ENCODE measurements at regions not wholly inside any gene's neighbourhood (a gene's known extent, or its start where the extent isn't known, plus 50 kb on each side); places are given as distances from the start of the nearest gene placed in this dataset.

DNA sequence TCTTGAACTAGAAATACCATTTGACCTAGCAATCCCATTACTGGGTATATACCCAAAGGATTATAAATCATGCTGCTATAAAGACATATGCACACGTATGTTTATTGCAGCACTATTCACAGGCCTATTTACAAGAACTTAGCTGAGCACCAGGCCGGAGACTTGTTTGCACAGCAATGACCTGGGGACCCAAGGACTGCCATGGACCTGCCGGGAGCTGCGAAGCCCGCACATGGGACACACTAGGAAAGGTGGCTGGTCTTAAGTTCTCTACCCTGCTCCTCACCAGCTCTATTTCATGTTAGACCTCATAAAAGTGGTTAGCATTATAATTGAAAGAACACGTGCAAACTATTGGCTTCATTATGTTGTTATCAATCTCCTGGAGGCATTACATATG, 70.4 kb upstream of the CST7 start:
- Histone ChIP-seq H3K27me3 (ENCODE audit: control insufficient read depth, insufficient read depth, low read length) (no peaks in the 10 kb centered on the region; the same call in none of the 2 replicates), H3K36me3 (ENCODE audit: control insufficient read depth, insufficient read depth, low read length) (no peaks in the 10 kb centered on the region), H3K4me3 (ENCODE audit: low read depth, low read length) (no peak overlapping the region)
- DNase-seq (ENCODE audit: low read depth): no peak
- CTCF ChIA-PET: interaction anchor here (0.9 to 1.0 kb wide), 2 partner anchors 8 to 15 kb away, joined by 3 read pairs; no protein-coding TSS in a partner anchor
- TF ChIP-seq, protein P1, sequence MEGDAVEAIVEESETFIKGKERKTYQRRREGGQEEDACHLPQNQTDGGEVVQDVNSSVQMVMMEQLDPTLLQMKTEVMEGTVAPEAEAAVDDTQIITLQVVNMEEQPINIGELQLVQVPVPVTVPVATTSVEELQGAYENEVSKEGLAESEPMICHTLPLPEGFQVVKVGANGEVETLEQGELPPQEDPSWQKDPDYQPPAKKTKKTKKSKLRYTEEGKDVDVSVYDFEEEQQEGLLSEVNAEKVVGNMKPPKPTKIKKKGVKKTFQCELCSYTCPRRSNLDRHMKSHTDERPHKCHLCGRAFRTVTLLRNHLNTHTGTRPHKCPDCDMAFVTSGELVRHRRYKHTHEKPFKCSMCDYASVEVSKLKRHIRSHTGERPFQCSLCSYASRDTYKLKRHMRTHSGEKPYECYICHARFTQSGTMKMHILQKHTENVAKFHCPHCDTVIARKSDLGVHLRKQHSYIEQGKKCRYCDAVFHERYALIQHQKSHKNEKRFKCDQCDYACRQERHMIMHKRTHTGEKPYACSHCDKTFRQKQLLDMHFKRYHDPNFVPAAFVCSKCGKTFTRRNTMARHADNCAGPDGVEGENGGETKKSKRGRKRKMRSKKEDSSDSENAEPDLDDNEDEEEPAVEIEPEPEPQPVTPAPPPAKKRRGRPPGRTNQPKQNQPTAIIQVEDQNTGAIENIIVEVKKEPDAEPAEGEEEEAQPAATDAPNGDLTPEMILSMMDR (IDR thresholded peaks at IDR 0.05; ENCODE audit: insufficient read depth, low read depth, low read length): no peak
- POLR2A ChIA-PET: no interaction called here

DNA sequence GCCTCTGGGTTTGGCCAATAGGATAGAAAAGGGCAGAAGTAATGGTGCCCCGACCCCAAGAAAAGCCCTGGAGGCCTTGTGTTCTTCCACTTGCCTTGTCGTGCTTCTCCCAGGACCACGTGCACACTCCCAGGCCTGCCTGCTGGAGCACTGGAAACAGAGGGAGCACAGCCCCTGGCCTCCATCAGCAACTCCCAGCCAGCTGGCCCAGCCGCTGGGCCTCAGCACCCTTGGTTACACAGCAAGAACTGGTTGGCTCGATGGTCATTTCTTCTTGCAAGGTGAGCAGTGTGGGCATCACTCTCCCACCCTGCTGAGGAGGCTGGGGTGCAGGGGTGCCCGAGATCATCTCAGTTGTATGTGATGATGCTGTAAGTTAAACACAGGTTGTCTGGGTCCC, 69.2 kb upstream of the CST7 start:
- ChIA-PET CTCF (no interaction called here), POLR2A (no interaction called here)
- H3K36me3 ChIP-seq (ENCODE audit: control insufficient read depth, insufficient read depth, low read length): no peaks in the 10 kb centered on the region
- no peak overlapping the region for H3K4me3 ChIP-seq (ENCODE audit: low read depth, low read length)
- no peak for DNase-seq (ENCODE audit: low read depth)
- H3K27me3 ChIP-seq (ENCODE audit: control insufficient read depth, insufficient read depth, low read length): no peaks in the 10 kb centered on the region; the same call in 1 of the 2 replicates
- TF ChIP-seq, protein P1 (IDR thresholded peaks at IDR 0.05; ENCODE audit: insufficient read depth, low read depth, low read length): no peak

DNA sequence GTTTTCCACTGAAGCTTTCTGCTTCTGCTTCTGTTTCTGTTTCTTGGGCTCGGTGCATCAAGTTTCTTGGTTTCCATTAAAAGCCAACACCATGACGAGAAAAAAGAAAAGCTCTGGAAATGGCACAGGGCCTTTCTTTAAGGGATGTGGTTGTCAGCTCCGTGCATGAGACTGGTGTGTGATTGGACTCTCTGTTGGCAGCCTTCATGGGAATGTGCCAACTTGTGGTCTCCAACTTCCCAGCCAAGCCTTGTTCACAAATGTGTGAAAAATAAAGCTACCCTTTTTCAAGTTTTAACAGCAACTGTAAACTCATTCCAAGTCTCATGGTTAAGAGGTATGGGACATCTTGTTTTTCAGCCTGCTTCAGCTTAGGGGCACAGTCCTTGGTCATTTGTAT, 68.7 kb upstream of the CST7 start:
- no peak for DNase-seq (ENCODE audit: low read depth)
- ChIA-PET CTCF (interaction anchor here (0.6 kb wide), 1 partner anchor 136 kb away, joined by 3 read pairs; no protein-coding TSS in a partner anchor), POLR2A (no interaction called here)
- no peaks in the 10 kb centered on the region for H3K36me3 ChIP-seq (ENCODE audit: control insufficient read depth, insufficient read depth, low read length)
- TF ChIP-seq, protein P1 (IDR thresholded peaks at IDR 0.05; ENCODE audit: insufficient read depth, low read depth, low read length): no peak
- H3K4me3 ChIP-seq (ENCODE audit: low read depth, low read length): no peak overlapping the region
- H3K27me3 ChIP-seq (ENCODE audit: control insufficient read depth, insufficient read depth, low read length): no peaks in the 10 kb centered on the region; the same call in 1 of the 2 replicates

DNA sequence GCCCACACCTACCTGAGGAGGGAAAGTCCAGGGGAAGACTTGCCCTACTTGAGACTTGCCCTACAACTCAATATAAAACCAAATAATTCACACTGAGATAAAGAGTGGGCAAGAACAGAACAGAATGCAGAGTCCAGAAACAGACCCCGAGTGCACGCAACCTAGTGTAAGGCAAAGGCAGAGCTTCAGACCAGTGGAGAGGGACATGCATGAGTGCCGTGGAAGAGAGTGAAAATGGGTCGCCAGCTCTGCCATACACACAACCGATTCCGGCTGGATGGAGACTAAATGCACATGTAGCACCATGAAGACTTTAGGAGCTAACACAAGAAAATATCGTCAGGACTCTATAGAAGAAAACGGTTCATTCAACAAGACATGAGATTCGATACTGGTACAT, 58.8 kb upstream of the CST7 start:
- POLR2A ChIA-PET: no interaction called here
- CTCF ChIA-PET: no interaction called here
- DNase-seq (ENCODE audit: low read depth): no peak
- TF ChIP-seq, protein P1 (IDR thresholded peaks at IDR 0.05; ENCODE audit: insufficient read depth, low read depth, low read length): no peak
- no peaks in the 10 kb centered on the region for H3K27me3 ChIP-seq (ENCODE audit: control insufficient read depth, insufficient read depth, low read length)
- no peak overlapping the region for H3K4me3 ChIP-seq (ENCODE audit: low read depth, low read length)
- H3K36me3 ChIP-seq (ENCODE audit: control insufficient read depth, insufficient read depth, low read length): no peaks in the 10 kb centered on the region

DNA sequence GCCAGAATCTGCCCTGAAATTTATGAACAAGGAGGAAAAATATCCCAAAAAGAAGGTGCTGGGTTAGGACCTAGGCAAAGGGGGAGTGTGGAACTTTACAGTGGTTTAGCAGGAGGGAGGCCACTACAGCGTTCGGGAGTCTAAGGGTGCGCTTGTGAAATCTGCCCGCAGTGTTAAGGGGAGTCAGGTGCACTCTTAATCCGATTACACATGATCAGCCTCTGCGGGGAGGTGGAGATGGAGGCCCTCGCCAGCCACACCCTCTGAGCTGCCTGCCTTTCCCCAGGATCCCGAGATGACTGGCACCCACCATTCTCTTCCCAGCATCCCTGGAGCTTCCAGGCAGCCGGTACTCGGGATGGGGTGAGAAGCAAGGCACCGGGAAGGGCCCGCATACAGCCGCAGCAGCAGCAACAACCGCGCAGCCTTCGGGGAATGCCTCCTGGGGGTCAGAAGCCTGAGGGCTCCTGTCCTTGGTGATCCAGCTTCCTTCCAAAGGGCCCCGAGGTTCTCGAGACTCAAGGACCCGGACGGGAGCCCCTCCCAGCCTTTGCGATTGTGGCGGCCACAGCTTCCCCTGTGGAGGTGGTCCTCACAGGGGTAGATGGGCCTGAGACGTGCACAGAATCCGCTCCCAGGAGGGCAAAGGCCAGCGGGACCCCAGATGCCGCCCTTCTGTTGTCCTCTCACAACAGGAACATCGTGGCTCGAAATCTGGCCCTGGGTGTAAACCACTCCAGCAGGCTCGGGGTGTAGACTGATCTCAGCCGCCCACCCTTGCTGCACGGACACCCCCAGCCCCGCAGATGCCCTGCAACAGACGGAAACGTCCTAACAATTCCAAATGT, 57.3 kb upstream of the CST7 start:
- POLR2A ChIA-PET: no interaction called here
- no peaks in the 10 kb centered on the region for H3K27me3 ChIP-seq (ENCODE audit: control insufficient read depth, insufficient read depth, low read length)
- no peaks in the 10 kb centered on the region for H3K36me3 ChIP-seq (ENCODE audit: control insufficient read depth, insufficient read depth, low read length)
- TF ChIP-seq, protein P1 (IDR thresholded peaks at IDR 0.05; ENCODE audit: insufficient read depth, low read depth, low read length): no peak
- DNase-seq (ENCODE audit: low read depth): no peak
- CTCF ChIA-PET: no interaction called here
- no peak overlapping the region for H3K4me3 ChIP-seq (ENCODE audit: low read depth, low read length)
